ENCODE measurements at regions not wholly inside any gene's neighbourhood (a gene's known extent, or its start where the extent isn't known, plus 50 kb on each side); places are given as distances from the start of the nearest gene placed in this dataset.
A peak's percentile ranks its signal among the peaks of the same experiment; 100 is the strongest.

DNA sequence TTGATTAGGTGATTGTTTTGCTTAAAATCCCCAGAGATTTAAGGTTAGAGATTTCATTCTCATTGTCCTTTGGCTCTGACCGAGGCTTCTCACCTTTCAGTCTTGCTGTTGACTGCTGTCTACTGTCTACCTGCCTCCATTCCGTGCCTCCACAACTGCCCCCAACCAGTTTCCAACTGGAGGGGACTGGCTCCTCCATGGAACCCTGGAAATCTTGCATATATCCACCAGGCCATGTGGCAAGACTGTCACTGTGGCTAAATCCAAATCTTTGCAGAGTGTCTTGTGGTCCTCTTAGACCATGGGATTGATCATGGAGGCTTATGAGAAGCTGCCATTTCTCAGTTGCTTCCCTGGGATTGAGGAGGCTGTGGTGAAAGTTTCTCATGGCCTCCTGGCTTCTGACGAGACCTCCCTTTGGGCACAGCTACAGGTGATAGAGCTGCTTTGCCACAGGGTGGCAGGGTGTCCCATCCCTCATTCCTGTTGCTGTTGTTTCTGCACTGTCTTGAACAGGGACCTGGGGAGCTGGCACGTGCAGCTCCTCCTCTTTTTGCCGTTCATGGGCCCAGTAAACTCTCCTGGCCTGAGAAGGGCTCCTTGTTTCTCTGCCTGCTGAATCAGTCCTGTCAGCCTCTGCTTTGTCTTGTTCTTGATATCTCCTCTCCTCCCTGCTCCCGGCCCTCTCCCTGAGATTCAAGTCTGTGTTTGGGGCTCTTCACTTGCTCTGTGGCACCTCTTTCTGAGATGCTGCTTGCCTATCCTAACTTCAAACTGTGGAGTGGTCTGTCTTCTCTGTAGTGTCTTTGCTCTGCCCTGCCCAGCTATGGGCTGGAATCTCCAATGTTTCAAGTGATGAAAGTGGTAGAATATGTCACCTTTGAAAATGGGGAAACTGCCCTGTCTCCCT, 63.6 kb upstream of the IGFBP3 start:
- H3K23me2 ChIP-seq (ENCODE audit: low read depth, low read length): no peaks in the 10 kb centered on the region
- no peaks in the 10 kb centered on the region for H3K79me2 ChIP-seq (ENCODE audit: control insufficient read depth in 1 of 2, insufficient read depth in 2 of 2, low read length in 2 of 2)
- no peak overlapping the region for H3K14ac ChIP-seq (ENCODE audit: insufficient read length)
- no peak overlapping the region for H4K91ac ChIP-seq (replicated peaks; ENCODE audit: insufficient read length, low read length)
- no peak overlapping the region for H2BK120ac ChIP-seq (replicated peaks; ENCODE audit: low read depth, low read length)
- H3K9me3 ChIP-seq (ENCODE audit: insufficient read depth in 2 of 2, low read depth in 1 of 2, low read length in 1 of 2): peaks cover 0 to 4% of the 10 kb centered on the region in 2 experiments; a peak in 3 of 4 replicates
- no peak overlapping the region for H3K18ac ChIP-seq (ENCODE audit: extremely low read depth, low read length)
- no peak overlapping the region for H2BK12ac ChIP-seq (ENCODE audit: low read depth, low read length)
- H3K4me3 ChIP-seq (ENCODE audit: extremely low read depth in 1 of 4, insufficient read depth in 2 of 4, low read depth in 3 of 4, low read length in 4 of 4): no peak overlapping the region
- 92% methylated on average over 6 of the region's 6 CpGs; no CpG with 5 or more reads in 1 of the 2 experiments for WGBS, 2 experiments (ENCODE audit: extremely low coverage in 1 of 2, insufficient coverage in 1 of 2, insufficient read length in 1 of 2, insufficient replicate concordance in 2 of 2, low coverage in 1 of 2, low lambda C conversion rate in 2 of 2, missing lambda C conversion rate in 1 of 2)
- H4K20me1 ChIP-seq (replicated peaks in 1 of 2; ENCODE audit: control insufficient read depth in 1 of 2, insufficient read depth in 2 of 2, low read length in 2 of 2): no peaks in the 10 kb centered on the region
- DNase-seq (ENCODE audit: low read depth in 1 of 2, low spot score in 2 of 2) (no peak), FAIRE-seq (no peak)
- H3K27me3 ChIP-seq (replicated peaks in 1 of 4; ENCODE audit: control insufficient read depth in 3 of 4, extremely low read depth in 1 of 4, insufficient read depth in 3 of 4, low read length in 3 of 4): no peaks in the 10 kb centered on the region
- H2BK15ac ChIP-seq (ENCODE audit: low read length): no peak overlapping the region
- H4K8ac ChIP-seq (ENCODE audit: extremely low read depth, insufficient read depth, low read length): no peak overlapping the region; the same call in 1 of the 2 replicates
- no peak overlapping the region for H2BK5ac ChIP-seq (ENCODE audit: low read depth, low read length)
- POLR2A ChIA-PET (ENCODE audit: partially characterized antibody): no interaction called here
- H3K79me1 ChIP-seq (ENCODE audit: low read depth, low read length): no peaks in the 10 kb centered on the region
- no peaks in the 10 kb centered on the region for H3K4me1 ChIP-seq (replicated peaks in 1 of 4; ENCODE audit: control insufficient read depth in 3 of 4, insufficient read depth in 4 of 4, low read length in 3 of 4)
- H4K5ac ChIP-seq (ENCODE audit: insufficient read length, low read depth, low read length): no peak overlapping the region
- H3K56ac ChIP-seq (replicated peaks; ENCODE audit: insufficient read length, low read depth, low read length): no peak overlapping the region
- H2AFZ ChIP-seq (ENCODE audit: low read length): no peak overlapping the region
- no peak overlapping the region for H3K23ac ChIP-seq (ENCODE audit: insufficient read length)
- no peak overlapping the region for H3K27ac ChIP-seq (ENCODE audit: low read depth, low read length)
- H2BK20ac ChIP-seq (ENCODE audit: low read length): peak overlapping the region; percentile 13; the same call in 1 of the 2 replicates
- H3K4me2 ChIP-seq (ENCODE audit: insufficient read depth in 1 of 2, low read depth in 2 of 2, low read length in 2 of 2): no peak overlapping the region
- H3K36me3 ChIP-seq (ENCODE audit: control insufficient read depth in 2 of 4, insufficient read depth in 4 of 4, low read length in 3 of 4): no peaks in the 10 kb centered on the region
- CTCF ChIA-PET (ENCODE audit: partially characterized antibody): interaction anchor here (1.2 to 1.6 kb wide), 4 partner anchors 10 to 1116 kb away, joined by 3 to 4 read pairs (median 4); no protein-coding TSS in a partner anchor
- no peak overlapping the region for H3K9ac ChIP-seq (replicated peaks in 1 of 4; ENCODE audit: extremely low read depth in 1 of 4, low read depth in 3 of 4, low read length in 3 of 4)
- no peak overlapping the region for H2AK5ac ChIP-seq (ENCODE audit: low read depth, low read length)
- no peak overlapping the region for H3K4ac ChIP-seq (replicated peaks; ENCODE audit: insufficient read length, low read depth, low read length)
- TF ChIP-seq, protein P1, sequence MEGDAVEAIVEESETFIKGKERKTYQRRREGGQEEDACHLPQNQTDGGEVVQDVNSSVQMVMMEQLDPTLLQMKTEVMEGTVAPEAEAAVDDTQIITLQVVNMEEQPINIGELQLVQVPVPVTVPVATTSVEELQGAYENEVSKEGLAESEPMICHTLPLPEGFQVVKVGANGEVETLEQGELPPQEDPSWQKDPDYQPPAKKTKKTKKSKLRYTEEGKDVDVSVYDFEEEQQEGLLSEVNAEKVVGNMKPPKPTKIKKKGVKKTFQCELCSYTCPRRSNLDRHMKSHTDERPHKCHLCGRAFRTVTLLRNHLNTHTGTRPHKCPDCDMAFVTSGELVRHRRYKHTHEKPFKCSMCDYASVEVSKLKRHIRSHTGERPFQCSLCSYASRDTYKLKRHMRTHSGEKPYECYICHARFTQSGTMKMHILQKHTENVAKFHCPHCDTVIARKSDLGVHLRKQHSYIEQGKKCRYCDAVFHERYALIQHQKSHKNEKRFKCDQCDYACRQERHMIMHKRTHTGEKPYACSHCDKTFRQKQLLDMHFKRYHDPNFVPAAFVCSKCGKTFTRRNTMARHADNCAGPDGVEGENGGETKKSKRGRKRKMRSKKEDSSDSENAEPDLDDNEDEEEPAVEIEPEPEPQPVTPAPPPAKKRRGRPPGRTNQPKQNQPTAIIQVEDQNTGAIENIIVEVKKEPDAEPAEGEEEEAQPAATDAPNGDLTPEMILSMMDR (IDR thresholded peaks at IDR 0.05; ENCODE audit: control extremely low read depth in 1 of 3, insufficient read depth in 1 of 3, low read depth in 1 of 3, low read length in 3 of 3): peak in 2 of 3 experiments; percentile 3 to 17; a peak in 2 of 4 replicates
- TF ChIP-seq FOSL1 (IDR thresholded peaks at IDR 0.05; ENCODE audit: insufficient read depth, low read depth, low read length) (no peak), EZH2 (IDR thresholded peaks at IDR 0.05; ENCODE audit: low read depth, low read length, severe bottlenecking) (no peak), NRF1 (IDR thresholded peaks at IDR 0.05; ENCODE audit: low read depth, low read length) (no peak), KDM5A (IDR thresholded peaks at IDR 0.05; ENCODE audit: low read length) (no peak), YY1 (IDR thresholded peaks at IDR 0.05; ENCODE audit: low read depth, low read length) (no peak), CTBP2 (IDR thresholded peaks at IDR 0.05; ENCODE audit: borderline replicate concordance, insufficient read depth, insufficient read length, low read length) (no peak), RAD21 (IDR thresholded peaks at IDR 0.05 in 1 of 2, conservative IDR thresholded peaks at IDR 0.05 in 1 of 2; ENCODE audit: low read depth in 2 of 2, low read length in 2 of 2) (peak; percentile 22 to 47)

Data from H1 (cell line).